ENCODE measurements at regions not wholly inside any gene's neighbourhood (a gene's known extent, or its start where the extent isn't known, plus 50 kb on each side); places are given as distances from the start of the nearest gene placed in this dataset.
"Not testable (repeated sequence)": the region's sequence is repeated elsewhere in the genome, so short reads cannot be mapped to it uniquely, and the experiment has no call there.

DNA sequence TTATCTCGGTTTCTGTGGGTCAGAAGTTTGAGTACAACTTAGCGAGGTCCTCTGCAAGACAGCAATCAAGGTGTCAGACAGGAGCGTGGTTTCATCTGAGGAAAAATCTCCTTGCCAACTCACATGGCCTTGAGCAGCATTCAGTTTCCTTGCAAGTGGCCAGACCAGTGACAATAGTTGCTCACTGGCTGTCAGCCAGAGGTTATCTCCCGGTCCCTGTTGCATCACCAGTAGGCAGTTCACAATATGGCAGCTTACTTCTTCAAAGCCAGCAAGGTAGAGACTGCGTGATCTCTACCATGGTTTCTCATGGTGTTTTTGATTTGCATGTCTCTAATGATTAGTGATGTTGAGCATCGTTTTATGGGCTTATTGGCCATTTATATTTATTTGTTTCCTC lies 143.8 kb upstream of the DAAM1 start:
- Histone ChIP-seq H3K4me1 (ENCODE audit: control insufficient read depth, insufficient read depth, low read length, poor library complexity, severe bottlenecking) (no peaks in the 10 kb centered on the region), H3K9me3 (ENCODE audit: control insufficient read depth, low read length) (no peaks in the 10 kb centered on the region)

DNA sequence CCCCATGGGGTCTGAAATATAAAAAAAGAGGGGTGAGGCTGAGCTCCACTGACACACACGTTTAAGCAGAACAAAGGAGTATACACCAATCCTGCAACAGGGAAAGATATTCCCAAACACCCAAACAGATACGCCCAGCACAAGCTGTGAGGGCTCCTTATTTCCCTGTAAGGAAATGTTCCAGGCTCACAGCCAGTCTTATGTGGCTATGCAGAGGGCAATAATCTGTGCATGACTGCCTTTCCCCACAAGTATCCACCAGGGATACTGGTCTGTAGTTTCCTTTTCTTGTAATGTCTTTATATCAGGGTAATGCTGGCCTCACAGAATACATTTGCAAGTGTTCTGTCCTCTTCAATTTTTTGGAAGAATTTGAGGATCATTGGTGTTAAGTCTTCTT lies 141.7 kb upstream of the DAAM1 start:
- no peaks in the 10 kb centered on the region for H3K36me3 ChIP-seq (ENCODE audit: control insufficient read depth, insufficient read depth, low read length)
- H3K4me1 ChIP-seq (ENCODE audit: control insufficient read depth, insufficient read depth, low read length, poor library complexity, severe bottlenecking) = no peaks in the 10 kb centered on the region
- no peak for DNase-seq
- no peaks in the 10 kb centered on the region for H3K9me3 ChIP-seq (ENCODE audit: control insufficient read depth, low read length)
- H3K4me3 ChIP-seq (ENCODE audit: insufficient read depth, low read depth, low read length, poor library complexity, severe bottlenecking) = no peak overlapping the region
- no peaks in the 10 kb centered on the region for H3K27me3 ChIP-seq (replicated peaks; ENCODE audit: control insufficient read depth, insufficient read depth, low read length, poor library complexity, severe bottlenecking)
- no peak overlapping the region for H3K27ac ChIP-seq (ENCODE audit: insufficient read depth, low read length, poor library complexity, severe bottlenecking)

More for the DNA sequence above, 143.8 kb upstream of the DAAM1 start:
- Histone ChIP-seq H3K36me3 (ENCODE audit: control insufficient read depth, insufficient read depth, low read length) (no peaks in the 10 kb centered on the region), H3K27me3 (replicated peaks; ENCODE audit: control insufficient read depth, insufficient read depth, low read length, poor library complexity, severe bottlenecking) (no peaks in the 10 kb centered on the region), H3K4me3 (ENCODE audit: insufficient read depth, low read depth, low read length, poor library complexity, severe bottlenecking) (no peak overlapping the region), H3K27ac (ENCODE audit: insufficient read depth, low read length, poor library complexity, severe bottlenecking) (no peak overlapping the region)
- no peak for DNase-seq

DNA sequence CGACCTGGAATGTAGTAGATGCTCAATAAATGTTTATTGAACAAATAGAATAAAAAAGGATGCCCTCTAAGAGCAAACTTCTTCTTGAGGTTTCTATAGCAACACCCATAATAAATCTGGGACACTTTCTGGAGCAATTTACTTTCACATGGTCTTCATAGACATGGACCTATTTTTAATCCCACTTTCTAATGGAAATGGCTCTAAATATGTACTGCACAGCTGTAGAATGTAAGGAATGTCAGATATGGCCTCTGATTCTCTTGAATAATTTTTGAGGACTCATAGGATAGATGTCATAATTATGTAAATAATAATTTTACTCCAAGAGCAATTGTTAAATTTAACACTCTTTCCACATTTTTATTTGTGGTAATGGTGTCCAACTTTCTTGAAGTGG lies 133.5 kb upstream of the DAAM1 start:
- Histone ChIP-seq H3K27me3 (replicated peaks; ENCODE audit: control insufficient read depth, insufficient read depth, low read length, poor library complexity, severe bottlenecking) (no peaks in the 10 kb centered on the region), H3K36me3 (ENCODE audit: control insufficient read depth, insufficient read depth, low read length) (no peaks in the 10 kb centered on the region), H3K27ac (ENCODE audit: insufficient read depth, low read length, poor library complexity, severe bottlenecking) (no peak overlapping the region), H3K4me1 (ENCODE audit: control insufficient read depth, insufficient read depth, low read length, poor library complexity, severe bottlenecking) (no peaks in the 10 kb centered on the region), H3K4me3 (ENCODE audit: insufficient read depth, low read depth, low read length, poor library complexity, severe bottlenecking) (no peak overlapping the region), H3K9me3 (ENCODE audit: control insufficient read depth, low read length) (no peaks in the 10 kb centered on the region)
- DNase-seq = no peak

DNA sequence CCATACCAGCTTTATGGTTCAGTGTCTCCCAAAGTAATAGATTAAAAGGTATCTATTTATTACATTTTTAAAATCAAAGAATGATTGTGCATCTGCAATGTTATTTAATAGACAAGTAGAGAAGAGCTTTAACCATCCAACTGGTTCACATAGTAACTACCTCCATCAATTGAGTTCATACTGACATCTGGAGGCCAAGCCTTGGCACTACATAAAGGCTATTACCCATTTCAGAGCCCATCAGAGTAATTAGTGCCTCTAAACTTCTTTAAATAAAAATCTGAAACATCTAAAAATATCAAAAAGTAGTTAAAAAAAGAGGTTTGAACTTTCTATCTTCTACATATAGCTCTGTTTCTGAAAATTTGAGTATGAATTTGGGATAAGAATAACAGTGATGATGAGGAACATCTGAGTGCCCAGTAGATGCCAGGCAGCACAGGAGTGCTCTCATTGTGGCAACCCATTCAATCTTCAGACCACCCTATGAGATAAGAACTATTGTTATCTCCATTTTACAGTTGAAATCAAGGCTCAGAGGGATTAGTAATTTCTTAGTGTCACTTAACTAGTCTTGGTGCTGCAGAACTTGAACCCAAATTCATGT lies 132.9 kb upstream of the DAAM1 start:
- Histone ChIP-seq H3K4me1 (ENCODE audit: control insufficient read depth, insufficient read depth, low read length, poor library complexity, severe bottlenecking) (no peaks in the 10 kb centered on the region), H3K4me3 (ENCODE audit: insufficient read depth, low read depth, low read length, poor library complexity, severe bottlenecking) (no peak overlapping the region), H3K36me3 (ENCODE audit: control insufficient read depth, insufficient read depth, low read length) (no peaks in the 10 kb centered on the region), H3K27me3 (replicated peaks; ENCODE audit: control insufficient read depth, insufficient read depth, low read length, poor library complexity, severe bottlenecking) (no peaks in the 10 kb centered on the region), H3K9me3 (ENCODE audit: control insufficient read depth, low read length) (no peaks in the 10 kb centered on the region), H3K27ac (ENCODE audit: insufficient read depth, low read length, poor library complexity, severe bottlenecking) (no peak overlapping the region)
- DNase-seq = no peak

DNA sequence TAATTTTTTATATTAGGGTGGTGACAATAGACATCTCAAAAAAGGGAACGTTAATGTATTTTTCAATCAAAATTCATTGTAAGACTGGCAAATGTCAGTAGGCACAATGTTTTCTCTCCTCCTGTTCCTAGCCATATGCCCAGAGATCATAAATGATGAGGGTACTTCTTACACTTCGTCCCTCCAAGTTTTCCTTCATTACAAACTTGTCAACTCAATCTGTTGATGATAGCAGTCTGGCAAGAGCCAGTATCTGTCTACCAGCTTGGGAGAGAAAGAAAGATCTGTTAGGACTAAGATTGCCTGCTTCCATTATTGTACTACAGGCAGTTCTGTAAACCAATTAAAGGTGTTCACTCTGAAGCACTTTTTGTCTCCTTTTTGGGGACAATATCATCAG lies 130.9 kb upstream of the DAAM1 start:
- Histone ChIP-seq H3K27me3 (replicated peaks; ENCODE audit: control insufficient read depth, insufficient read depth, low read length, poor library complexity, severe bottlenecking) (no peaks in the 10 kb centered on the region), H3K9me3 (ENCODE audit: control insufficient read depth, low read length) (no peaks in the 10 kb centered on the region), H3K27ac (ENCODE audit: insufficient read depth, low read length, poor library complexity, severe bottlenecking) (no peak overlapping the region), H3K4me1 (ENCODE audit: control insufficient read depth, insufficient read depth, low read length, poor library complexity, severe bottlenecking) (no peaks in the 10 kb centered on the region), H3K4me3 (ENCODE audit: insufficient read depth, low read depth, low read length, poor library complexity, severe bottlenecking) (no peak overlapping the region), H3K36me3 (ENCODE audit: control insufficient read depth, insufficient read depth, low read length) (no peaks in the 10 kb centered on the region)
- no peak for DNase-seq

DNA sequence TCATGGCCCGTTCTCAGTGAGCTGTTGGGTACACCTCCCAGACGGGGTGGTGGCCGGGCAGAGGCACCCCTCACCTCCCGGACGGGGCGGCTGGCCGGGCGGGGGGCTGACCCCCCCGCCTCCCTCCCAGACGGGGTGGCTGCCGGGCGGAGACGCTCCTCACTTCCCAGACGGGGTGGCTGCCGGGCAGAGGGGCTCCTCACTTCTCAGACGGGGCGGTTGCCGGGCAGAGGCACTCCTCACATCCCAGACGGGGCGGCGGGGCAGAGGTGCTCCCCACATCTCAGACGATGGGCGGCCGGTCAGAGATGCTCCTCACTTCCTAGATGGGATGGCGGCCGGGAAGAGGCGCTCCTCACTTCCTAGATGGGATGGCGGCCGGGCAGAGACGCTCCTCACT lies 129.7 kb upstream of the DAAM1 start:
- not testable (repeated sequence) for H3K9me3 ChIP-seq (ENCODE audit: control insufficient read depth, low read length); H3K4me1 ChIP-seq (ENCODE audit: control insufficient read depth, insufficient read depth, low read length, poor library complexity, severe bottlenecking); DNase-seq; H3K27ac ChIP-seq (ENCODE audit: insufficient read depth, low read length, poor library complexity, severe bottlenecking); H3K4me3 ChIP-seq (ENCODE audit: insufficient read depth, low read depth, low read length, poor library complexity, severe bottlenecking); H3K36me3 ChIP-seq (ENCODE audit: control insufficient read depth, insufficient read depth, low read length); H3K27me3 ChIP-seq (replicated peaks; ENCODE audit: control insufficient read depth, insufficient read depth, low read length, poor library complexity, severe bottlenecking)

DNA sequence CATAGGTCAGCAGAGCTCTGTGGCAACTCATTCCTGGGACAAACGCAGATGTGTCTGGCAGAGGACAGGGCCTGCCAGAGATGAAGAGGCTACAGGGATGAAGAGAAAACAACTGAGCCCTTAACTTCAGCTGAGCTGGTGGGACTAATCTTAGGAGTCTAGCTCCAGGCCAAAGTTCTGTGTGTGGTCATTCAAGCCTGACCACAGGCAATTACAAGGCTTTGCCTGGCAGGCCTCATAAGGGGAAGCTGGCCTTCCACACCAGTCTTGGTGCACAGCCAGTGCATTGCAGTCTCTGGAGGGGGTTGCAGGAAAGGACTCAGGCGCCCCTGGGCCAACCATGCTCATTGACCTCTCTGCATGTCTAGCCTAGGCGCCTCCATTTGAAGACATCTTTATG lies 127.6 kb upstream of the DAAM1 start:
- no peak for DNase-seq
- no peak overlapping the region for H3K4me3 ChIP-seq (ENCODE audit: insufficient read depth, low read depth, low read length, poor library complexity, severe bottlenecking)
- H3K27me3 ChIP-seq (replicated peaks; ENCODE audit: control insufficient read depth, insufficient read depth, low read length, poor library complexity, severe bottlenecking) = no peaks in the 10 kb centered on the region
- no peaks in the 10 kb centered on the region for H3K36me3 ChIP-seq (ENCODE audit: control insufficient read depth, insufficient read depth, low read length)
- no peak overlapping the region for H3K27ac ChIP-seq (ENCODE audit: insufficient read depth, low read length, poor library complexity, severe bottlenecking)
- no peaks in the 10 kb centered on the region for H3K9me3 ChIP-seq (ENCODE audit: control insufficient read depth, low read length)
- no peaks in the 10 kb centered on the region for H3K4me1 ChIP-seq (ENCODE audit: control insufficient read depth, insufficient read depth, low read length, poor library complexity, severe bottlenecking)

DNA sequence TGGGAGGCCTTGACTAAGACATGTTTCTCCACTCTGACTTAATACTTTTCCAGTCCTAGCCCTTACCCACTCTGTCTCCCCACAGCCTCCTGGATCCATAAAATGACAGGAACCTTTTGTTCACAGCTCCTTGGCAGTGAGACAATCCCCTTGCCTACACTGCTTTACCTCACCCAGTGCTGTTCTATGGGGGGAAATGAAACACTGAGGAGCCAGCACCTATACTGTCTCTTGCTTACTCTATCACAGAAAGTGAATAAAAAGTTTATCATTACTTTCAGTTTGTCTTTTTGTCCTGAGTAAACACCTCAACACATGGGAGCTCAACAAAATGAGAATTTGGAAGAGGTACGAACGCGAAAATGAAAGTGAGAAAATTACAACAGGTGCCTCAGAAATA lies 127.2 kb upstream of the DAAM1 start:
- H3K4me1 ChIP-seq (ENCODE audit: control insufficient read depth, insufficient read depth, low read length, poor library complexity, severe bottlenecking) = no peaks in the 10 kb centered on the region
- no peak for DNase-seq
- no peaks in the 10 kb centered on the region for H3K36me3 ChIP-seq (ENCODE audit: control insufficient read depth, insufficient read depth, low read length)
- no peaks in the 10 kb centered on the region for H3K9me3 ChIP-seq (ENCODE audit: control insufficient read depth, low read length)
- H3K4me3 ChIP-seq (ENCODE audit: insufficient read depth, low read depth, low read length, poor library complexity, severe bottlenecking) = no peak overlapping the region
- no peak overlapping the region for H3K27ac ChIP-seq (ENCODE audit: insufficient read depth, low read length, poor library complexity, severe bottlenecking)
- no peaks in the 10 kb centered on the region for H3K27me3 ChIP-seq (replicated peaks; ENCODE audit: control insufficient read depth, insufficient read depth, low read length, poor library complexity, severe bottlenecking)

DNA sequence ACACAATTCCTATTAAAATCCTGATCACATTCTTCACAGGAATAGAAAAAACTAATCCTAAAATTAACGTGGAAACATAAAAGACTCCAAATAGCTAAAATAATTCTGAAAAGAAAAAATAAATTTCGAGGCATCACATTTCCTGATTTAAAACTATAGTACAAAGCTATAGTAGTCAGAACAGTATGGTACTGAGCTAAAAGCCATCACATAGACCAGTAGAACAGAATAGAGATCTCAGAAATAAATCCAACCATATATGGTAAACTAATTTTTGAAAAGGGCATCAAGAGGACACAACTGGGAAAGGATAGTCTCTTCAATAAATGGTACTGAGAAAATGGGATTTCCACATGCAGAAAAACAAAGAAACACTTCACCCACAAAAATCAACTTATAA lies 125.2 kb upstream of the DAAM1 start:
- no peaks in the 10 kb centered on the region for H3K4me1 ChIP-seq (ENCODE audit: control insufficient read depth, insufficient read depth, low read length, poor library complexity, severe bottlenecking)
- H3K9me3 ChIP-seq (ENCODE audit: control insufficient read depth, low read length) = no peaks in the 10 kb centered on the region

DNA sequence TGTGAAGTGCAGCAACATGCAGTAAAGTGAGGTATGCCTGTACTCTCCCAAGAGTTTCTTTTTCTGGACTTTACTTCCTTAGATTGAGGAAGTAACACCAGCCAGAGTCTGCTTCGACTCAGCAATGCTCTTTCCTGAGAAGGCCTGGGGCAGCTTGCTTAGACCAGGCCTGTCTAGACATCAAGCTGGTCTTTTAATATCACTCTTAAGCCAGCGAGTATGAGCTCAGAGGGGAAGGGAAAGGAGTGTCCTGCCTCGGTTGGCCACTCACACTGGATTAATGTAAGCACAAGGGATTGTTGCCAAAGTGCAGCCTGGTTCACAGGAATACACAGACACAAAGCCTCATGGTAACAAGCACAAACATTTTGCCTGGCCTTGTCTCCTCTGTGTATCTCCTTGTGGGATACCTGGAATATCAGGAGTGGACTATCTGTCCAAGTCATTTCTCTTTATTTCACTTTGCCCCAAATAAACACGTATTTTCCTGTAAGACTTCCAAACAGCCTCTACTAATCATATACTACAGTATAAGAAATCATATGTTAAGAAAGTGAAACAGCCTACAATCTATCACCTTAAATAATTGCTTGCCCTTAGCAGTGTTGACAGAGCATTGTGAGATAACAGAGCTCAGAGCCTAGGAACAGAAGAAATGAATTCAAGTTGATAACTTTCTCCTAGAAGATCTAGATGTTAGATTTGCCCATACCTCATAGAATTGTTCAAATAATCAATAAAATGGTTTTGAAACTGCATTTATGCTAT lies 121.2 kb upstream of the DAAM1 start:
- DNase-seq = no peak
- H3K27me3 ChIP-seq (replicated peaks; ENCODE audit: control insufficient read depth, insufficient read depth, low read length, poor library complexity, severe bottlenecking) = no peaks in the 10 kb centered on the region
- H3K4me3 ChIP-seq (ENCODE audit: insufficient read depth, low read depth, low read length, poor library complexity, severe bottlenecking) = no peak overlapping the region
- H3K4me1 ChIP-seq (ENCODE audit: control insufficient read depth, insufficient read depth, low read length, poor library complexity, severe bottlenecking) = no peaks in the 10 kb centered on the region
- no peaks in the 10 kb centered on the region for H3K9me3 ChIP-seq (ENCODE audit: control insufficient read depth, low read length)
- no peak overlapping the region for H3K27ac ChIP-seq (ENCODE audit: insufficient read depth, low read length, poor library complexity, severe bottlenecking)
- no peaks in the 10 kb centered on the region for H3K36me3 ChIP-seq (ENCODE audit: control insufficient read depth, insufficient read depth, low read length)

More for the DNA sequence above, 125.2 kb upstream of the DAAM1 start:
- H3K27ac ChIP-seq (ENCODE audit: insufficient read depth, low read length, poor library complexity, severe bottlenecking) = no peak overlapping the region
- no peak for DNase-seq
- no peaks in the 10 kb centered on the region for H3K27me3 ChIP-seq (replicated peaks; ENCODE audit: control insufficient read depth, insufficient read depth, low read length, poor library complexity, severe bottlenecking)
- H3K36me3 ChIP-seq (ENCODE audit: control insufficient read depth, insufficient read depth, low read length) = no peaks in the 10 kb centered on the region
- no peak overlapping the region for H3K4me3 ChIP-seq (ENCODE audit: insufficient read depth, low read depth, low read length, poor library complexity, severe bottlenecking)
